ENCODE measurements at regions not wholly inside any gene's neighbourhood (a gene's known extent, or its start where the extent isn't known, plus 50 kb on each side); places are given as distances from the start of the nearest gene placed in this dataset.

- peak; percentile 46 for TF ChIP-seq CTCF (IDR thresholded peaks at IDR 0.05)
These were observed 120.7 kb upstream of the PWP1 start for GRCh38 chr12:107564946-107565345.

GRCh38 chr12:107565551-107565950 is 120.0 kb upstream of the PWP1 start:
- TF ChIP-seq CTCF (IDR thresholded peaks at IDR 0.05) = no peak

- TF ChIP-seq CTCF (IDR thresholded peaks at IDR 0.05) = no peak
These were observed 117.6 kb upstream of the PWP1 start for GRCh38 chr12:107567876-107568619.

- TF ChIP-seq CTCF (IDR thresholded peaks at IDR 0.05) = no peak
These were observed 116.9 kb upstream of the PWP1 start for GRCh38 chr12:107568718-107569117.

GRCh38 chr12:107570721-107571120 is 114.9 kb upstream of the PWP1 start:
- no peak for TF ChIP-seq CTCF (IDR thresholded peaks at IDR 0.05)

- TF ChIP-seq CTCF (IDR thresholded peaks at IDR 0.05) = no peak
These were observed 114.1 kb upstream of the PWP1 start for GRCh38 chr12:107571492-107571891.

- no peak for TF ChIP-seq CTCF (IDR thresholded peaks at IDR 0.05)
These were observed 110.9 kb upstream of the PWP1 start for GRCh38 chr12:107574691-107575090.

Measured in LNCAP (cell line).